HG03439 (cell line): ENCODE measurements at regions not wholly inside any gene's neighbourhood (a gene's known extent, or its start where the extent isn't known, plus 50 kb on each side); places are given as distances from the start of the nearest gene placed in this dataset.

Experiments used
- ATAC-seq: cut with Tn5 transposase; IDR thresholded peaks from one replicate; pipeline ENCODE4 v1.9.1; 2021; ENCODE audit warnings: mild to moderate bottlenecking, moderate library complexity; ENCODE audit not compliant: unreplicated experiment

DNA sequence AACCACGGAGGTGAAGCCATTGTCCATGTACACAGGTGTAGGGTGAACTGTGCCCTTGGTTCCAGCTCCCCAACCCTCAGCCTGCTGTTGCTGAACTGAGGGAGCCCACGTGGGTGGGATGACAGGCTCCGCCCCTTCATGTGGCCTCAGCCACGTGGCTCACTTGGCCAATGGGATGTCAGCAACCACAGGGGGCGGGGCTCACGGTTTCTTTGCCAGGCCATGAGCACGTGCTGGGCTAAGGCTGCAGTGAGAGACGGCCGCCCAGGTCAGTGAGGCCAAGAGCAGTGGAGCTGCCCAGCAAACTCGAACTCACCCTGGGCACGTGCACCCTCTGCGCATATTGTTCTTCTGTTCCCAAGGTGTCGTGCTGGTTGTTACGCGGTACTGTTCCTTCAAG is 282.6 kb downstream of the IRF8 start:
- ATAC-seq = no peak

DNA sequence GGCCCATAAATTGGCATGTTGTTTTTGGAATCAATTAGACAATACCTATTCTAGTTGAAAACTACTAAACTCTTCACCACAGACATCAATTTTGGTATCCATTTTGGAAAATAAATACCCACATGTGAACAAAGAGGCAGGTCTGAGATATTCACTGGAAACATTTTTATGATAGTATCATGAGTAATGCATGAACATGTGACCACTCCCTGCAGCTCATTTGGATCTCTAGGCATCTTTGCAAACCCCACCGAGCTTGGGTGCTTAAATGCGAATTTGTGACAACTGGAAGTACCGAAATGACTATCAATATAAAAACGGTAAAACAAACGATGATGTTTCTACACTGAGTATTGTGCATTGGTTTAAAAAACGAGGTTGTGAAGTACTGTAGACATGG is 285.2 kb downstream of the IRF8 start:
- no peak for ATAC-seq

DNA sequence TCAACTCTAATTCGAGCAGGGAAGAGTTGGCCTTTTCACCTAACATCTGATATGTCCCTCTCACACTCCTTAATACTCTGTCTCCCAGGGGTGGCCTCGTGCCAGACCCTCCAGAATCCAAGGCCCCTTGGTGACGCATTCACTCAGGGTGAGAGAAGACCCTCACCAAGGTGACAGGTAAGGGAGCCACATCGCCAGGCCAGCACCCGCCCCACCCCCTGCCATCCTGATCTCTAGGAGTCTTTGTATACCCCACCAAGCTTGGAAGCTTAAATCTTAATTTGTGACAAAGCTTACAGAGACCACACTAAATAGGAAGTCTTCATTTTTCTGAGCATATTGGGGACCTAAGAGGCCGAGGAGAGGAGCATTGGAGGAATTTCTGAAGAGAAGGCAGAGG is 286.1 kb downstream of the IRF8 start:
- ATAC-seq = no peak

GRCh38 chr16:86186313-86186712 is 287.4 kb downstream of the IRF8 start:
- no peak for ATAC-seq

GRCh38 chr16:86189934-86190333 is 291.0 kb downstream of the IRF8 start:
- ATAC-seq = no peak

DNA sequence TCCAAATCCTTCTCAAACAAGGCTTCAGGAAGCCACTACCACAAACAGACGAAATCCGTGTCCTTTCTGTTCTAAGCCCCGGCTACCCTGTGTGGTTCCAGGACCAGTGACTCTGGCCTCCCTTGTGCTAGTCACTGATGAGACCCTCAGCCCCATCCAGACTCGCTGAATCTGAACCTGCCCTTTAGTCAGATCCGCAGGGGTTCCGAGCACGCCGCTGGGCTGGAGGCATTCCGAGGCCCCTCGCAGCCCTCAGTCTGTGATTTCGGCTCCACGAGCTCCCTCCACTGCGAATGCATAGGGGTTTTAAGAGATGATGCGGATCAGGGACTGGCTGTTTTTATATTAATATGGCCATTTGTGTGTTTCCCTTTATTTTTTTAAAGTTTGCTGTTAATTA is 292.7 kb downstream of the IRF8 start:
- ATAC-seq = no peak

DNA sequence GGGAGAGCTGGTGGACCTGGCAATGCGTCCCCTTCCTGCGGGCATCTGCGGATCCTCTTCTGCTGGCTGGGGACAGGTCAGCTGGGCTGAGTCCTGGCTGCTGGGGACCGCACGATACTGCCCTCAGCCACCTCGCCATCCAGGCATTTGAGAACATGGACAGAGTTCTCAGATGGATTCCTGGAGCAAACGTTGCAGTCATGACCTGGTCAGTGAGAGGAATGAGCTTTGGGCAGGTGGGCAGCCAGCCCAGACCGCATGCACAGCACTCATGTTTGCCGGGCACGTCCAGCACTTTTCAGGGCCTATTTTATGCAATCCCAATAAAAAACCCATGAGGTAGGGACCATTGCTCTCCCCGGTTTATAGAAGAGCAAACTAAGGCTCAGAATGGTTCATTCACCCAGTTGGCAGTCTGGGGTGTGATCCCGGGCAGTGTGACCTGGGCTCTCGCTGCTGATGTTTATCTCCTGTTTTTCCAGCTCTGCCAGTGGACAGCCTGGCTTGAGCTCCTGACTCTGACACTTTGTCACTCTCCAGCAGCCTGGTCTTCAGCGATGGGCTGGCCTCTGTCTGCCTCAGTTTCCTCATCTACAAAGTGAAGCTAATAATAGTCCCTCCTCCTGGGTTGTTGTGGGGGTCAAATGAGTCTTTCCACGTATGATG is 294.7 kb downstream of the IRF8 start:
- no peak for ATAC-seq

- ATAC-seq = no peak
These were observed 297.1 kb downstream of the IRF8 start for GRCh38 chr16:86195863-86196630.

- ATAC-seq = no peak
These were observed 297.9 kb downstream of the IRF8 start for GRCh38 chr16:86196687-86197391.

GRCh38 chr16:86198206-86199118 is 299.5 kb downstream of the IRF8 start:
- no peak for ATAC-seq

- ATAC-seq = no peak
These were observed 300.2 kb downstream of the IRF8 start for GRCh38 chr16:86199182-86199581.

- ATAC-seq = no peak
These were observed 301.1 kb downstream of the IRF8 start for GRCh38 chr16:86199871-86200695.

DNA sequence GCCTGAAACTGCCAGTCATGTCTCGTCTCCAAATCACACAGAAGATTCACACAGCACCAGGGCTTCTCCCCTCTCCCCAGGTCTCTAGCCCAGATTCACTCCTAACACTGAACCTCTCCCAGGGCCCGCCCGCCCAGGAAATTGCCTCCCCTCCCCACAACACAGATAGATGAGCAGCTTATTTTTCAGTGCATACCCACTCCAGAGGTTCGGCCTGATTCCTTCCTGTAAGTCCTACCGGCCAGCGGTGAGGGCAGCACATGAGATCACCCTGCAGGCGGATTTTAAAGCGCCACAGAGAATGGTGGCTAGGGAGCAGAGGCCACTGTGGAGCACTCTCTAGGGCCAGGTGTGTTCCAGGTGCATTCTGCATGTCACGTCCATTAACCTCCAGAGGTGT is 301.8 kb downstream of the IRF8 start:
- ATAC-seq = no peak

DNA sequence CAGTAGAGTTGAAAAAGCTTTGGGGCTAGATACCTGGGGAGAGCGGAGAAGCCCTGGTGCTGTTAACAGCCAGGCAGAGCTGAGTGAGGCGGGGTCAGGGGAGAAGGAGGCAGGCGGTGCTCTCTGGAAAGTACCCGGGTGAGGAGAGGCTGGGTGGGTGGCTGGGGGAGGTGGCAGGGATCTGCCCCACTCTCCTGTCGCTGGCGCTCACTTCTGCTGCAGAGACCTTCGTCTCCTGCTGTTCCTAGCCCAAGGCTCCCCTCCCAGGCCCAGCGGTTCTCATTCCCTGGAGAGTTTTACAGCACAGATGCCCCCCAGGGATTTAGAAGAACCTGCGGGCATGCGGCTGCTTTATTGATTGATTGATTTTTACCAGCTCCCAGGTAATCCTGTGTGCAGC is 302.8 kb downstream of the IRF8 start:
- ATAC-seq = no peak

GRCh38 chr16:86202267-86202666 is 303.3 kb downstream of the IRF8 start:
- ATAC-seq = no peak

DNA sequence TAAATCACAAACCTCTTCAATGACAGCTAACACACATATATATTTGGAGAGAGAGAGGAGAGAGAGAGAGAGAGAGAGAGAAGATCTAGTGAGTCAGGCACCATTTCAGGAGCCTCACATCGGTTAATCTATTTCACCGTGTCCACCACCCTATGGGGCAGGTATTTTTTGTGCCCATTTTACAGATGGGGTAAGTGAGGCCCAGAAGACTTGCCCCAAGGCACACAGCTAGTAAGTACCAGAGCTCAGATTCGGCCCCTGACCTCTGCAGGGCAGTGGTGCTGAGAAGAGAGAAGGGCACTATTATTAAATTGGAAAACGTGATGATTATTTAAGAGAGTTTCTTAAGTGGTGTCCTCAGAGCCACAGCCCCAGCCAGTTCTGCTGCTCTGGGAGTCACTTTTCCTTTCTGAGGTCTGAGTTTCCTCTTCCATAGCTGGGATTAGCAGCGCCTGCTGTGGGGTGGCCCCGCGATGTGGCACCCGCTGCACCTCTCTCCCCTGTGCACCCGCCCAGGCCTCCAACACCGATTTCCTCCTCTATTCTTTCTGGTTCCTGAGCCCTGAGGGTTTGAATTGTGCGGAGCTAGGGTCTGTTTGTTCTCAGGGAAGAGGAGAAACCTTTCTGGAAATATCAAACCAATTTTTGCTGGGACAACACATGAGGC is 303.9 kb downstream of the IRF8 start:
- no peak for ATAC-seq

GRCh38 chr16:86203557-86204275 is 304.8 kb downstream of the IRF8 start:
- no peak for ATAC-seq

DNA sequence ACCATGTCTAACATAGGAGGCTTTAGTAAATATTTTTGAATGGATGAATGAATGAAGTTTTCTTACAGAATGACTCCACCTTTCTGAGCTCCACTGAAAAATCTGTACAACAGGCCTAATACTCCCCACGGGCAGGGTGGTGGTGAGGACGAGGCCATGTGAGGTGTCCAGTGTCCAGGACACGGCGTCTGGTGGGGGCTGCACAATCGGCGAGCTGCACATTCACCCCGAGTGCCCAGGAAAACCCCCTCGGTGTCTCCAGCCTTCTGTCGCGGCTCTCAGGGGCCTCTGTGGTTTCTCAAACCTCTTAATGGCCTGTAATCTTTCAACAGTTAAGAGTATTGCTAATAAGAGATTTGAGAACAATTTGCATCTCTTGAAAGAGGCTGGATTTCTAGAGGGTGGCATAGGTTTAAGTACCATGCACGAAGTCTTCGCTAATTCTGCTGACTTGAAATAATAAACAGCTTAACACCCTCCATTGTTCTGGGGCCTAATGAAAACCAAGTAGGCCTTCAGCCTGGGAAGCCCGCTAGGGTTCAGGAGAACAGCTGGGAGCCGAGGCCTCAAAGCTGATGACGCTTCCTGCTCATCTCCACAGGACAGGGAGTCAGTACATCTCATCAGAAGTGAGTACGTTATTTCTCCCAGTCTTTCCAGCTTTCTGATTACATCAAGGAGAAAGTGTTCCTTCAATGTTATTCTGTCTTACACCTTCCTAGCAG is 304.6 kb upstream of the FOXF1 start:
- no peak for ATAC-seq
